H1 (cell line): ENCODE measurements at regions not wholly inside any gene's neighbourhood (a gene's known extent, or its start where the extent isn't known, plus 50 kb on each side); places are given as distances from the start of the nearest gene placed in this dataset.

Experiments used
- CTCF ChIA-PET: fragments of 300-600 bp; sonication (Branson Sonifier 250); formaldehyde crosslinking; loops from one replicate; lab custom pipeline; 2021; ENCODE audit not compliant: partially characterized antibody; lab: Charles Lee
- POLR2A ChIA-PET: fragments of 300-600 bp; sonication (Branson Sonifier 250); formaldehyde crosslinking; loops from one replicate; lab custom pipeline; 2021; ENCODE audit warnings: inconsistent platforms; ENCODE audit not compliant: partially characterized antibody; lab: Charles Lee
- DNase-seq, 2 experiments: peaks; one replicate each; pipeline versions ENCODE4 v3.0.0 to v3.0.0-alpha.2; 2010 to 2022; ENCODE audit warnings: low spot score in 2 of 2, low read depth in 1 of 2, mixed read lengths in 1 of 2
- FAIRE-seq: peaks from 2 replicates; lab custom pipeline; 2011; peaks lifted over from hg19 to GRCh38; lab: Jason Lieb, UNC
- H2AFZ ChIP-seq: 2 replicates; pipeline ENCODE4 v1.8.1; 2012; ENCODE audit warnings: low read length, inconsistent platforms
- H2AK5ac ChIP-seq: 2 replicates; pipeline ENCODE4 v1.6.1; 2013; ENCODE audit warnings: low read depth, low read length
- H2BK120ac ChIP-seq: replicated peaks from 2 replicates; pipeline ENCODE3; 2013; ENCODE audit warnings: low read depth, low read length, inconsistent platforms
- H2BK12ac ChIP-seq: 2 replicates; pipeline ENCODE4 v1.6.1; 2013; ENCODE audit warnings: low read depth, low read length
- H2BK15ac ChIP-seq: 2 replicates; pipeline ENCODE4 v1.6.1; 2013; ENCODE audit warnings: low read length
- H2BK20ac ChIP-seq: 2 replicates; pipeline ENCODE4 v1.6.1; 2013; ENCODE audit warnings: low read length
- H2BK5ac ChIP-seq: 2 replicates; pipeline ENCODE4 v1.6.1; 2013; ENCODE audit warnings: low read depth, low read length
- H3K14ac ChIP-seq: 2 replicates; pipeline ENCODE4 v1.6.1; 2013; ENCODE audit warnings: inconsistent platforms; ENCODE audit not compliant: insufficient read length
- H3K18ac ChIP-seq: 2 replicates; pipeline ENCODE4 v1.6.1; 2013; ENCODE audit warnings: low read length; ENCODE audit errors: extremely low read depth
- H3K23ac ChIP-seq: 2 replicates; pipeline ENCODE4 v1.6.1; 2013; ENCODE audit warnings: inconsistent platforms; ENCODE audit not compliant: insufficient read length
- H3K23me2 ChIP-seq: 2 replicates; pipeline ENCODE4 v1.6.1; 2013; ENCODE audit warnings: low read depth, low read length
- H3K27ac ChIP-seq: 2 replicates; pipeline ENCODE4 v1.6.1; 2011; ENCODE audit warnings: low read depth, low read length, inconsistent platforms
- H3K27me3 ChIP-seq, 4 experiments: replicated peaks in 1 of 4; 1 replicate in 1 of 4; 2 replicates in 3 of 4; pipeline versions ENCODE4 v1.6.1 to v1.8.1; 2011 to 2013; ENCODE audit warnings: low read length in 3 of 4, mild to moderate bottlenecking in 3 of 4, inconsistent platforms in 2 of 4, mixed read lengths in 2 of 4, moderate library complexity in 1 of 4; ENCODE audit not compliant: control insufficient read depth in 3 of 4, insufficient read depth in 3 of 4; ENCODE audit errors: extremely low read depth in 1 of 4
- H3K36me3 ChIP-seq, 4 experiments: 2 replicates each; pipeline versions ENCODE4 v1.6.1 to v1.8.1; 2011 to 2013; ENCODE audit warnings: mild to moderate bottlenecking in 4 of 4, low read length in 3 of 4, moderate library complexity in 2 of 4, control low read depth in 1 of 4, inconsistent platforms in 1 of 4; ENCODE audit not compliant: insufficient read depth in 4 of 4, control insufficient read depth in 2 of 4
- H3K4ac ChIP-seq: replicated peaks from 2 replicates; pipeline ENCODE3; 2013; ENCODE audit warnings: low read length, low read depth, mixed read lengths, inconsistent platforms; ENCODE audit not compliant: insufficient read length
- H3K4me1 ChIP-seq, 4 experiments: replicated peaks in 1 of 4; 1 replicate in 1 of 4; 2 replicates in 3 of 4; pipeline versions ENCODE4 v1.6.1 to v1.8.1; 2011 to 2013; ENCODE audit warnings: low read length in 3 of 4, inconsistent platforms in 2 of 4, mixed read lengths in 1 of 4; ENCODE audit not compliant: insufficient read depth in 4 of 4, control insufficient read depth in 3 of 4
- H3K4me2 ChIP-seq, 2 experiments: 2 replicates each; pipeline versions ENCODE4 v1.6.1 to v1.8.1; 2011 to 2013; ENCODE audit warnings: low read depth in 2 of 2, low read length in 2 of 2, control low read depth in 1 of 2, inconsistent platforms in 1 of 2, mild to moderate bottlenecking in 1 of 2; ENCODE audit not compliant: insufficient read depth in 1 of 2
- H3K4me3 ChIP-seq, 4 experiments: fragments of 200-600, 300-600 bp in 1 of 4; sonication (generic), shearing (Covaris generic), sonication (Bioruptor Twin) in 1 of 4; 2 replicates each; pipeline versions ENCODE4 v1.5.1 to v1.8.1; 2011 to 2016; ENCODE audit warnings: low read length in 4 of 4, low read depth in 3 of 4, control low read depth in 2 of 4, inconsistent platforms in 2 of 4, mild to moderate bottlenecking in 2 of 4, mixed read lengths in 1 of 4, moderate library complexity in 1 of 4; ENCODE audit not compliant: insufficient read depth in 2 of 4; ENCODE audit errors: extremely low read depth in 1 of 4
- H3K56ac ChIP-seq: replicated peaks from 2 replicates; pipeline ENCODE3; 2013; ENCODE audit warnings: low read depth, mild to moderate bottlenecking, mixed read lengths, low read length, inconsistent platforms; ENCODE audit not compliant: insufficient read length
- H3K79me1 ChIP-seq: 2 replicates; pipeline ENCODE4 v1.6.1; 2013; ENCODE audit warnings: low read depth, low read length, control low read depth
- H3K79me2 ChIP-seq, 2 experiments: 2 replicates each; pipeline versions ENCODE4 v1.6.1 to v1.8.1; 2012 to 2013; ENCODE audit warnings: low read length in 2 of 2, mild to moderate bottlenecking in 2 of 2, inconsistent platforms in 1 of 2; ENCODE audit not compliant: insufficient read depth in 2 of 2, control insufficient read depth in 1 of 2
- H3K9ac ChIP-seq, 4 experiments: replicated peaks in 1 of 4; 1 replicate in 1 of 4; 2 replicates in 3 of 4; pipeline versions ENCODE4 v1.6.1 to v1.8.1; 2011 to 2013; ENCODE audit warnings: low read depth in 3 of 4, low read length in 3 of 4, control low read depth in 2 of 4, mild to moderate bottlenecking in 2 of 4, moderate library complexity in 2 of 4, inconsistent platforms in 1 of 4; ENCODE audit errors: extremely low read depth in 1 of 4
- H3K9me3 ChIP-seq, 2 experiments: 2 replicates each; pipeline versions ENCODE4 v1.6.1 to v1.8.1; 2012 to 2013; ENCODE audit warnings: mild to moderate bottlenecking in 2 of 2, moderate library complexity in 2 of 2, control low read depth in 1 of 2, inconsistent platforms in 1 of 2, low read depth in 1 of 2, low read length in 1 of 2, mixed read lengths in 1 of 2; ENCODE audit not compliant: insufficient read depth in 2 of 2
- H4K20me1 ChIP-seq, 2 experiments: replicated peaks in 1 of 2; 2 replicates each; pipeline versions ENCODE3 to v1.8.1; 2011 to 2013; ENCODE audit warnings: inconsistent platforms in 2 of 2, low read length in 2 of 2, mild to moderate bottlenecking in 1 of 2; ENCODE audit not compliant: insufficient read depth in 2 of 2, control insufficient read depth in 1 of 2
- H4K5ac ChIP-seq: 2 replicates; pipeline ENCODE4 v1.6.1; 2013; ENCODE audit warnings: low read length, low read depth, mixed read lengths, inconsistent platforms; ENCODE audit not compliant: insufficient read length
- H4K8ac ChIP-seq: 2 replicates; pipeline ENCODE4 v1.8.0; 2013; ENCODE audit warnings: mild to moderate bottlenecking, moderate library complexity, low read length, inconsistent platforms; ENCODE audit not compliant: insufficient read depth; ENCODE audit errors: extremely low read depth
- H4K91ac ChIP-seq: replicated peaks from 2 replicates; pipeline ENCODE3; 2013; ENCODE audit warnings: low read length, mixed read lengths, inconsistent platforms; ENCODE audit not compliant: insufficient read length
- CBX8 ChIP-seq: fragments of 300-800, 300-1000 bp; sonication (generic); IDR thresholded peaks from 2 replicates; pipeline ENCODE4 v1.7.1; 2016; ENCODE audit warnings: low read depth, low read length, borderline replicate concordance
- CHD1 ChIP-seq: IDR thresholded peaks from 2 replicates; pipeline ENCODE4 v1.6.1; 2012; ENCODE audit warnings: low read depth, low read length, improper control_type of control experiment
- GABPA ChIP-seq: IDR thresholded peaks from 2 replicates; pipeline ENCODE4 v1.6.1; 2011; ENCODE audit warnings: mild to moderate bottlenecking, low read length, moderate library complexity, borderline replicate concordance; ENCODE audit not compliant: insufficient read depth
- HDAC2 ChIP-seq, 2 experiments: fragments of 300-600 bp in 1 of 2; sonication (generic) in 1 of 2; IDR thresholded peaks; 2 replicates each; pipeline ENCODE4 v1.6.1; 2011 to 2012; ENCODE audit warnings: low read depth in 2 of 2, low read length in 2 of 2, mild to moderate bottlenecking in 2 of 2, moderate library complexity in 2 of 2, borderline replicate concordance in 1 of 2, inconsistent platforms in 1 of 2
- POLR2A ChIP-seq, 2 experiments: IDR thresholded peaks; 1 replicate in 1 of 2; 2 replicates in 1 of 2; pipeline ENCODE4 v1.6.1; 2011; ENCODE audit warnings: low read depth in 2 of 2, low read length in 2 of 2, mild to moderate bottlenecking in 2 of 2; ENCODE audit errors: control extremely low read depth in 1 of 2
- POU5F1 ChIP-seq: IDR thresholded peaks from 2 replicates; pipeline ENCODE4 v1.6.1; 2011; ENCODE audit warnings: low read depth, mild to moderate bottlenecking, low read length, moderate library complexity
- RBBP5 ChIP-seq: IDR thresholded peaks from 2 replicates; pipeline ENCODE4 v1.7.1; 2012; ENCODE audit warnings: low read depth, mild to moderate bottlenecking, inconsistent platforms, low read length, moderate library complexity, borderline replicate concordance
- RNF2 ChIP-seq: fragments of 200-900, 300-1000 bp; sonication (generic); IDR thresholded peaks from 2 replicates; pipeline ENCODE4 v1.7.1; 2016; ENCODE audit warnings: borderline replicate concordance, low read depth, mild to moderate bottlenecking, antibody characterized with exemption, low read length; ENCODE audit not compliant: poor library complexity, severe bottlenecking; ENCODE audit errors: missing control alignments
- SIN3A ChIP-seq, 2 experiments: IDR thresholded peaks in 1 of 2; conservative IDR thresholded peaks in 1 of 2; 2 replicates each; pipeline ENCODE4 v1.6.1; 2011 to 2012; ENCODE audit warnings: low read length in 2 of 2, improper control_type of control experiment in 1 of 2, low read depth in 1 of 2, mild to moderate bottlenecking in 1 of 2
- SP2 ChIP-seq: IDR thresholded peaks from 2 replicates; pipeline ENCODE4 v1.6.1; 2012; ENCODE audit warnings: mild to moderate bottlenecking, low read length, inconsistent platforms
- SRF ChIP-seq: IDR thresholded peaks from 2 replicates; pipeline ENCODE4 v1.6.1; 2011; ENCODE audit warnings: mild to moderate bottlenecking, low read depth, low read length, moderate library complexity
- SUZ12 ChIP-seq: fragments of 200-600 bp; sonication (generic); IDR thresholded peaks from 2 replicates; pipeline ENCODE4 v1.6.1; 2012; ENCODE audit warnings: mild to moderate bottlenecking, inconsistent platforms, low read length, moderate library complexity, mixed read lengths
- TCF12 ChIP-seq: IDR thresholded peaks from 2 replicates; pipeline ENCODE4 v1.6.1; 2011; ENCODE audit warnings: low read depth, mild to moderate bottlenecking, low read length
- ZNF274 ChIP-seq: IDR thresholded peaks from 2 replicates; pipeline ENCODE4 v1.7.0; 2012; ENCODE audit warnings: low read length, borderline replicate concordance; ENCODE audit errors: extremely low read depth
- TF ChIP-seq, protein P1 (sequence below): IDR thresholded peaks from 2 replicates; pipeline ENCODE4 v1.6.1; 2011; ENCODE audit warnings: low read depth, mild to moderate bottlenecking, low read length; ENCODE audit not compliant: insufficient read depth

DNA sequence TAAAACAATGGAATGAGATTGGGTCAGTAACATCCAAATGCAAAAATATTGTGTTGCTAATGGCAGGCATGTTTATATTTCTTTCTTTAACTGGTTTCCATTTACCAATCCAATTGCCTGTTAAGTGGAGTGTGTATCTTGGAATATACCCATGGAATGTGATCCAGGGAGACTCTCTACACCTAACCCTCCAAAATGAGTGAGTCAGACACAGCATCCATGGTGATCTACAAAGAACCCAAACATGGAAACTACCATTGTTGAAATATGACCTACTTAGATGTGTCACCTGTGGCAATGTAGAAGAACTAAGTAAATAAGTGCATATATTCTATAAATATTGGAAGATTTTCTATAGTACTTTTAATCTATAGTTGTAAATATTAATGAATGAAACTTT lies 110.3 kb downstream of the AREG start:
- POLR2A ChIA-PET: no interaction called here
- H3K4ac ChIP-seq: no peak overlapping the region
- no peak overlapping the region for H2AFZ ChIP-seq
- H2BK20ac ChIP-seq: no peak overlapping the region
- H3K18ac ChIP-seq: no peak overlapping the region
- no peak overlapping the region for H2BK5ac ChIP-seq
- H3K23me2 ChIP-seq: no peaks in the 10 kb centered on the region
- no peaks in the 10 kb centered on the region for H3K79me1 ChIP-seq
- peaks cover 0 to 5% (median 0%) of the 10 kb centered on the region in 4 experiments; a peak in 1 of 7 replicates for H3K4me1 ChIP-seq
- H3K9me3 ChIP-seq: no peaks in the 10 kb centered on the region
- H3K27me3 ChIP-seq: no peaks in the 10 kb centered on the region
- H2BK15ac ChIP-seq: no peak overlapping the region
- H4K8ac ChIP-seq: no peak overlapping the region
- DNase-seq (no peak), FAIRE-seq (no peak)
- H2BK120ac ChIP-seq: no peak overlapping the region
- no peak overlapping the region for H3K23ac ChIP-seq
- no peaks in the 10 kb centered on the region for H3K36me3 ChIP-seq
- no peak overlapping the region for H4K5ac ChIP-seq
- no peak overlapping the region for H4K91ac ChIP-seq
- no peak overlapping the region for H3K14ac ChIP-seq
- H3K4me2 ChIP-seq: no peak overlapping the region
- no peak overlapping the region for H3K9ac ChIP-seq
- H3K56ac ChIP-seq: no peak overlapping the region
- no peaks in the 10 kb centered on the region for H3K79me2 ChIP-seq
- no peaks in the 10 kb centered on the region for H4K20me1 ChIP-seq
- CTCF ChIA-PET: interaction anchor here (0.9 kb wide), 1 partner anchor 234 kb away, joined by 3 read pairs; no protein-coding TSS in a partner anchor
- no peak overlapping the region for H3K4me3 ChIP-seq
- no peak overlapping the region for H3K27ac ChIP-seq
- H2BK12ac ChIP-seq: no peak overlapping the region
- H2AK5ac ChIP-seq: no peak overlapping the region
- no peak for TF ChIP-seq RBBP5
- TF ChIP-seq POU5F1: no peak
- TF ChIP-seq ZNF274: no peak
- TF ChIP-seq SIN3A (conservative IDR thresholded peaks at IDR 0.05 in 1 of 2, IDR thresholded peaks at IDR 0.05 in 1 of 2; ENCODE audit: low read depth in 1 of 2, low read length in 2 of 2): no peak
- TF ChIP-seq SP2: no peak
- no peak for TF ChIP-seq CHD1
- no peak for TF ChIP-seq SUZ12
- no peak for TF ChIP-seq RNF2
- no peak for TF ChIP-seq POLR2A (IDR thresholded peaks at IDR 0.05; ENCODE audit: control extremely low read depth in 1 of 2, low read depth in 2 of 2, low read length in 2 of 2)
- no peak for TF ChIP-seq SRF
- no peak for TF ChIP-seq TCF12
- TF ChIP-seq, protein P1, sequence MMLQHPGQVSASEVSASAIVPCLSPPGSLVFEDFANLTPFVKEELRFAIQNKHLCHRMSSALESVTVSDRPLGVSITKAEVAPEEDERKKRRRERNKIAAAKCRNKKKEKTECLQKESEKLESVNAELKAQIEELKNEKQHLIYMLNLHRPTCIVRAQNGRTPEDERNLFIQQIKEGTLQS: no peak
- TF ChIP-seq GABPA: no peak
- TF ChIP-seq CBX8: no peak
- no peak for TF ChIP-seq HDAC2 (IDR thresholded peaks at IDR 0.05; ENCODE audit: borderline replicate concordance in 1 of 2, low read depth in 2 of 2, low read length in 2 of 2)
